OCI-LY3 (cell line): ENCODE measurements at regions not wholly inside any gene's neighbourhood (a gene's known extent, or its start where the extent isn't known, plus 50 kb on each side); places are given as distances from the start of the nearest gene placed in this dataset.

ENCODE experiments used
- CTCF ChIP-seq: fragments of 200-600, 300-600 bp; sonication (generic); IDR thresholded peaks from 2 replicates; pipeline ENCODE4 v1.5.1; 2014; ENCODE audit warnings: antibody characterized with exemption, low read length, low read depth
- EZH2phosphoT487 ChIP-seq: fragments of 200-600 bp; shearing (Covaris generic); IDR thresholded peaks from 2 replicates; pipeline ENCODE4 v1.6.1; 2018; ENCODE audit warnings: antibody characterized with exemption, mixed run types, low read depth

DNA sequence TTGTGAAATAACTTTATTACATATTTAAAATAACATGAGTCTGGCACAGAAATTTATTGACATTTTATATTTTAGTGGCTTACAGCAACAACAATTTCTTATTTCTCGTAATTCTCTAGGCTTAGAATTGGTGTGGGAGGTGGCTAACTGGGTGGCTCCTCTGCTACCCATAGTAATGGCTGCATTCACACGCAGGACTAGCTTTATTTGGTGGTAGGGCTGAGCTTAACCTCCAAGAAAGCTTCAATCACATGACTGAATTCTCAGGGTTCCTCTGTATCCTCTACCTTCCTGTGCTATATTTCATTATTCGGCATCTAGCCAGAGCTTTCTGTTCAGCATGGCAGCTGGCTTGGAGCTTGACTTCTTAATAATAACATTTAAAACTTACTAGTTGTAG is 138.8 kb downstream of the ZWINT start:
- no peak for TF ChIP-seq EZH2phosphoT487
- no peak for TF ChIP-seq CTCF
